H4 (cell line): ENCODE measurements at regions not wholly inside any gene's neighbourhood (a gene's known extent, or its start where the extent isn't known, plus 50 kb on each side); places are given as distances from the start of the nearest gene placed in this dataset.
A peak's percentile ranks its signal among the peaks of the same experiment; 100 is the strongest.

Source experiments
- DNase-seq: peaks from one replicate; pipeline ENCODE4 v3.0.0-alpha.2; 2015; ENCODE audit warnings: low spot score

DNA sequence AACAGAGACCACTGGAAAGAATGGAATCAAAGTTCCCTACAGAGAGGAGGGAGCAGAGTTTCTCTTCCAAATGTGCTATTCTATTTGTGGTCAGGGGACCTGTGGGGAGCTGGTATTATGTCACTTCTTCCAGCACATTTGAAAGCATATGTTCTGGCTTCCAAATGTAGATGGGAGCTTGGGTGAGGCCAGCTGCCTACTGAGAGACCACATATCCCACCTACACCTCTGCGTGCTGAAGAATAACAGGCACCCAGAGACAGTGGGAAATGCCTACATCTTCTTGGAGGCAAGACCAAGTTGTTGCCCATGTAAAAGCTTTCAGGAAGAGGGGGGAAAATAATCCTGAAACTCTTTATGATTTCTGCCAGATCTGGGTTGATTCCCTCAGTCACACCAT lies 286.8 kb upstream of the UMPS start:
- no peak for DNase-seq

DNA sequence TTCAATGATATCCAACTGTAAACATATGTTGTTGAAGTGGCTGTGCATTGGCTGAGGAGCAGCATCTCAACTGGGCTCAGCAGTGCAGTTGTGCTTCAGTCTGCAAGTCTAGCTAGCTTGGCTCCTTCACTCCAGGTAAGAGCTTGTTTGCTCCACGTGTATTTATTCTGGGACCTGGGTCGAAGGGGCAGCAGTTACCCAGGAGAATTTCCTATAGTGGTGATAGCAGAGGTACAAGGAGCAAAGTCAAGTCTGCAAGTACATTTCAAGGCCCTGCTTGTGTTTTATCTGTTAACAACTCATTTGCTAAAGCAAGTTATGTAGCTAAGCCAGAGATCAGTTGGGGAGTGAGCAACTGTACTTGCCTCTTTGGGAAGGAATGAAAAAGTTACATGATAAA lies 286.2 kb upstream of the UMPS start:
- no peak for DNase-seq

DNA sequence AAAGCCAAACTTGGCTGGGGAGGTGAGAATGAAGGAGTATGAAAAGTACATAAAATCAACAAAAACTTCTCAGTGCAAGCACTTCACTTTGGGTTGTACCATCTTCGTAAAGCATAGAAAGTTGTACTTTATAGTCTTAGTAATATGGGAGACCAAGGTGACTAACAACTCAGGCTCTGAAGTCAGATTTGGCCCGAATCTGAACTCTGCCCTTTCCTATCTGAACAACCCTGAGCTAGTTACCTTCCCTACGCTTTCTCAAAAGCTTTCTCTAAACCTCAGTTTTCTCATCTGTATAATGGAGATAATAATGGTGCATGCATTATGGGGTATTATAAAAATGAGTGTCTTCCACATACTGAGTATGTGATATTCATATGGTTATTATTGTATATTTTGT lies 285.4 kb upstream of the UMPS start:
- DNase-seq, result no peak

DNA sequence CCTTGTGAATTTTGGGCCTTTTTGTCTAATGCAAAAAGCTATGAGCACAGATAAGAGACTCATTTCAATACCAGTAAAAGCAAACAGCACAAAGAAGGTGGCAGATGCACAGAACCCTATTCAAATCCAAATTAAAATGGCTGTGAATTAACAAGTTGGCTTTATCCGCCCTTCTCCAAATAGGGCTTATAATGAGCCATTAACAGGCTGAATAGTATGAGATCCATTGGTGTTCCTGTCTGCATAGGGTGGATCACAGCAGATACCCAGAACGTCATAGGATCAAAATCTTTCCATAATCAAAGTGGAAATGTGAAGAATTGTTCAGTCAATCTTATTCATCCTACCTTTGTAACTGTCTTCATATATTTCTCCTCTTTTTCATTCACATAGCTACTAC lies 282.4 kb upstream of the UMPS start:
- no peak for DNase-seq

DNA sequence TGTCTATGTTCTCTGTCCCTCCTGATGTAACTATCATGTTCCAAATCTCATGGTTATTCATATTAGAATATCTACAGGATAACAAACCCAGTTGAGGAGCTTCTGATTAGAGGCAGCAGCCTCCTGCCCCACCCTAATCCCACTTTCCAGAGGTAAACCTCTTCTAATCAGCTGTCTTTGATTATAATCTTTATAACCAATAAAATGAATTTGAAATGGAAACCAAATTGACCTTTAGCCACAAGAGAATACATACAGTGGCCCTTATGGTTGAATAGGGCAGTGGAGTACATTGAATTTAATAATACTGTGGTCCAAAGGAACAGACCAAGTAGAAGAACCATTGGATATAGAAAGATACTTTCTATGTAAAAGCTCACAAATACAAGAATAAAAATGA lies 281.3 kb upstream of the UMPS start:
- no peak for DNase-seq

DNA sequence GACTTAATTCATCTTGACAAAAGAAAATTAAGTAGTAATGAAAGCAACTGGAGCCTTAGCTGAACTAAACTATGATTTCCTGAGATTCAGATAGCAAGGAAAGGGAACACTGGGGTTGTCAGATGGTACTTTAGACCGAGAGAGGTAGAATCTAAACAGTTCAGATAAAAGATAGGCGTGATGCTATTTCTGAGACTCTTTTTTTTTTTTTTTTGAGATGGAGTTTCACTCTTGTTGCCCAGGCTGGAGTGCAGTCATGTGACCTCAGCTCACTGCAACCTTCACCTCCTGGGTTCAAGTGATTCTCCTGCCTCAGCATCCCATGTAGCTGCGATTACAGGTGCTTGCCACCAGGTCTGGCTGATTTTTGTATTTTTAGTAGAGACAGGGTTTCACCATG lies 279.9 kb upstream of the UMPS start:
- DNase-seq, result no peak

DNA sequence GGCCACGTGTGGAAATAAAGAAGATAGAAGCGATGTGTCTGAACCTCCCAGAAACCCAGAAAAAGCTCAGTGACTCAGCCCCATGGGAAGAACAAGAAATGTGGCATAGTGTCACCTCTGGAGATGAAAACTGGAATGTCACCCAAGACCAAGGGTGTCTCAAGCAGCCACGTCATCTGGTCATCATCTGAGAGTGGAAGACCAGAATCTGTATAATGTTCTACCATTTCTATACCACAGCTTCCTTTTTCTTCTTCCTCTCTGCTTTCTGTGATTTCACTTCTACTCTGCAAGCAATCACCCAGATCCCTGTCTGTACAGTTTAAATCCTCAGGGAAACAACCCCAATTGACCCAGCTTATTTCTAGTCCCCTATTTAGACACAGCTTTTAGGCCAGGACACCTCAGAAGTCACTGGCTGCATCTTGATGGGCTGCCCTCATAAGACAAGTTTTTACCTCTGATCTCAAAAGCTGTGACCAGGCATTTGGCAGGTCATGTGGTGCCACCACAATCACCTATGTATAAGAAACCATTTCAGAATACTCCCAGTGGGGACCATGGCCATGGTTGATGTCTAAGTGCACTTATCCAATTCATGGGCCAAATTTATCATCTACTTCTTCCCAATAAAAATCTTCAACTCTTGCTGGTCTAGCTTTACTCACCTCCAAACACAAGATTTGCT lies 278.5 kb upstream of the UMPS start:
- DNase-seq, result no peak

DNA sequence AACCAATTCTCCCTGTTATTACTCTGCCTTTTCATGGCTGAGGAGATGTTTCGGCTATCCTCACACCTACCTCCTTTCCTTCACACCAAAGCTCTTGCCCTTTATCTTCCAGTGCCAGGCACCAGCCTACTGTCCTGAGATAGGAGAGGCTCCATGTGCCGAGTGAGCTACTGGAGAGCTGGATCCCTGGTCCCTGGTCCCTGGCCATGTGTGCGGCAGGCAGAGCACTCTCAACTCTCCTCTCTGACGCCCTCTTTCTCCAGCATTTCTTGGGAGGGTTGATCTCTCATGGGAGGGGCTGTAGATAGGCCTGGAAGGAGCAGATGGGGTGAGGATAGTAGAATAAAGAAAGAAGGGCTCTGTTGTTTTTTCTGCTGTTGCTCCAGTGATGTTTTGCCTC lies 277.1 kb upstream of the UMPS start:
- DNase-seq, result no peak

DNA sequence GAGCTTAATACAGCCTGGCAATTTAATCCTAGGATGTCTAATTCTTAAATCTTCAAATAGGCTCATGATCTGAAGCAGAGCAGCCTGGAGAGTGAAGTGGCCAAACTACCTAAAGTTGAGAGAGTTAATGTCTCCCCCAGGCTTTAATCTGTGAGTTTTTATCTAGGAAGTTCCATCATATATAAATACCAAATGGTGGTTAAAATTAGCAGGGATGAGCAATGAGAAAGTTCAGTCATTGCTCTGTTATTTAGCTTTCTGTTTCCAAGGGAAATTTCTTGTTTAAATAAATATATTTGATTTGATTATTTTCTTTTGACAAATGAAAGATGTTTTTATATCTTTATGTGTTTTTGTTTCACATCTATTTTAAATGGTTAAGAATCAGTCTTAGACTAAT lies 274.4 kb upstream of the UMPS start:
- no peak for DNase-seq

DNA sequence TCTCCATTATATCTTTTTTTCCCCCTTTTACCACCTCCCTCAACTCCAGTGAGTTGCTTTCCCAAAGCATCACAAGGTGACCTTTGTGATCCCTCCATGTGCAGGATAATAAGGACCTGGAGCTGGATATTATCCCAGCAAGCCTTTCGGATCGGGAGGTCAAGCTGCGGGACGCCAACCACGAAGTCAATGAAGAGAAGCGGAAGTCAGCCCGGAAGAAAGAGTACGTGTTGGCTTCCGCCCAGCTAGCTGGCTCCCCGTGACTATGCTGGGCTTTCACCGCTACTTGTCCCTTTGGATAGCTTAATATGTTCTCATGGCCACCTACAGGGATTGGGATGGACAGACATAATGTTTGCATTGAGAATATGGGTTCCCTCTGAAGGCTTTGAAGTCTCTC lies 273.7 kb upstream of the UMPS start:
- DNase-seq, result no peak

DNA sequence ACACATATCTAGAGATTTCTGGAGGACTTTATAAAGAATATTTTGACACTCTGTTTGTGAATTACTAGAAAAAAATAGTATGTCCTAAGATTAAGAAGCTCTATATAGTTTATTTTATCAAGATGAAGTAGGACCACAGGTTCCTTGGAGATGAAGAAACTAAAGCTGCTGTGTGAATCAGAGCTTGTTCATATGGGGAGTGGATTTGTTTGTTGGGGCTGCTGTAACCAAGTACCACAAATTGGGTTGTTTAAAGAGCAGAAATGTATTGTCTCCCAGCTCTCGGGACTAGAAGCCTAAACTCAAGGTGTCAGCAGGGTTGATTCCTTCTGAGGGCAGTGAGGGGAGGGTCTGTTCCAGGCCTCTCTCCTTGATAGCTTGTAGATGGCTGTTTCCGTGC lies 270.6 kb upstream of the UMPS start:
- DNase-seq, result no peak

DNA sequence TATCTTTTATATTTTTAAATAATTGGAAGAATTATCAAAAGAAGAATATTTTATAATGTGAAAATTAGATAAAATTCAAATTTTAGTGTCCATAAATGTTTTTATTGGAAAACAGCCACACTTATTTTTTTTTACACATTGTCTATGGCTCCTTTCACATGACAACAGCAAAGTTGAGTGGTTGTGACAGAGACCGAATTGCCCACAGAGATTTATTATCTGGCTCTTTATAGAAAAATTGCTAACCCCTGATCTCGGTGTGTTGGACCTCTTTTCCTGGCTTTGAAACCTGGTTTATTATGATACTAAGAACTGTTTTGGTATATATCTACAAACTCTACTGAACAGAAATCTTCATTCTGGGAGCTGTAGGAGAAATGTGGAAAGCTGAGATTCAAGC lies 269.1 kb upstream of the UMPS start:
- DNase-seq, result no peak

DNA sequence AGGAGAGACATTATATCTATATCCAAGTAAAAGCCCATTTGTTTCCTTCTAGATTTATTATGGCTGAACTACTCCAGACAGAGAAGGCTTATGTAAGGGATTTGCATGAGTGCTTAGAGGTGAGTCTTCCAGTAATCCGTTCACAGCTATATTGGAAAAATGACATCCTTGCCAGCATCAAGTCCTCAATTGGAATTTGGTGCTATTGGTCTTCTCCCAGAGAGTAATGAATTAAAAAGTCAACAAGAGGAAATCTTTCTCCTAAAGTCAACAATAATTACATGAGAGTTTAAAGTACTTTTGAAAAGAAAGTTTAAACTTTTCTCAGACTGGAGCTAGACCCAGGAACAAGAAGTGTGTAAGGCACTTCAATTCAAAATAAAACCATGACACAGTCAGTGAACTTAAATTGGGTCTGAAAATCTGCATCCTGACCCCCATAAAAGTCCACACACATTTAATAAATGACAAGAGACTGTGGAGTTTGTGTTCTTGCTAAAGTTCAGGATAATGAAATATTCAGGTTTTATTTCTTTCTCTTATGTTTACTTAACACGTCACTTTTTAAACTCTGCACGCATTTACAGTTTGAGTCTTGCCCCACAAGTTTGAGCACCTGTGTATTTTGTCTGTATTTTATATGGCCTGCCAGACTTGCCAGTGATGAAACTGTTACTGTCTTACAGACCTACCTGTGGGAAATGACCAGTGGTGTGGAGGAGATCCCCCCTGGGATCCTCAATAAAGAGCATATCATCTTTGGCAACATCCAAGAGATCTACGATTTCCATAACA lies 268.2 kb upstream of the UMPS start:
- DNase-seq, result no peak

DNA sequence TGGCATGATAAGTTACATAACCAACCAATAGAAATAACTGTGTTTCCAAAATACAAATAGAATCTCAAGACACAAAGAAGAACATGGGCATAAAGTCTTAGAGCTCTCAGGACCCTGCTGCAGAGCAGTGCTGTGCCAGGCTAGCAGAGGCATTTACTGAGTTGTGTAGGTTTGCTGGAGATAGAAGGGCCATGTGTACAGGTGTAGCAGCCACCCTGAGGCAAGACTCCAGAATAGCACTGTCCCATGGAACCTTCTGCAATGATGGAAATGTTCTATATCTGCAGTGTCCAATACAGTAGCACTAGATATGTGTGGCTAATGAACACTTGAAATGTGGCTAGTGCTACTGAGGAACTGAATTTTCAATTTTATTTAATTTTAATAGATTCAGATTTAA lies 267.0 kb upstream of the UMPS start:
- no peak for DNase-seq

DNA sequence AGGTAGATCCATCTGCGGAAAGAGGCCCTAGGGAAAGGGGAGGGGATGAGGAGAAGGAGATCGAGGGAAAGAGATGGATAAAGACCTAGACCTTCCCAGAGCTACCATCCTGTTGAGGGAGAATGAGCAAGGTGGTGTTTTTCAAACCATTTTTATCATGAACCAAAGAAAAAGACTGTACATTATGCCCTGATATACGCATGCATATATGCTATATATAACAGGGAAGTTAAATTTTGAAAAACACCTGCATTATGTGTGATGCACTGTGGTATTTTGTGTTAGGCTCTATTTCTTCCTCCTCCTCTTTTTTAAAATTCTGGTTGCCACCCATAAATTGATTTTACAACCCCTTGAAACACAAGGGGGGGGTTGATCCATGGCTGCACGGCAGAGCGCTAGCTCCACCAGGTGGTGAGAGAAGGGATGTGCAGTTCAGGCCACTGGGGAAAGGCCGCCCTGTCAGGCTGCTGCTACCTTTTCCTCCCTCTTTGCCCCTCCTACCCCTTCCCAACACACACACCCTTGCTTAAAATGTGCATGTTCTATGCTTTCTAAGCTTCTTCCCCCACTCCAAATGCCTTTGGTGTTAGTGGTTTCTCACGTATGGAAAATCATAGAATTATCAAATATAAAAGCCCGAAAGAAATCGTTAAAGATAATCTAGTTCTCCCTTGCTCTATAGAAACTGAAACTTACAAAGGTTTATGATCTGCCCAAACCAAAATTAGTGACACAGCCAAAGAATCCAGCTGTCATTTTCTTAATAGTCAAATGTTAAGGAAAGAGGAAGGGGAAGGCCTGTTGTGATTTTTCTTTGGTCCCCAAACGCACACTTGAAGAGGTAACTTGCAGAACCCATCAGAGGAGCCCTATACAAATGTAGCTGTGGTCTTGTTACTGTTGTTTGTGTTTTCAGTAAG lies 262.0 kb upstream of the UMPS start:
- peak; percentile 50 for DNase-seq

DNA sequence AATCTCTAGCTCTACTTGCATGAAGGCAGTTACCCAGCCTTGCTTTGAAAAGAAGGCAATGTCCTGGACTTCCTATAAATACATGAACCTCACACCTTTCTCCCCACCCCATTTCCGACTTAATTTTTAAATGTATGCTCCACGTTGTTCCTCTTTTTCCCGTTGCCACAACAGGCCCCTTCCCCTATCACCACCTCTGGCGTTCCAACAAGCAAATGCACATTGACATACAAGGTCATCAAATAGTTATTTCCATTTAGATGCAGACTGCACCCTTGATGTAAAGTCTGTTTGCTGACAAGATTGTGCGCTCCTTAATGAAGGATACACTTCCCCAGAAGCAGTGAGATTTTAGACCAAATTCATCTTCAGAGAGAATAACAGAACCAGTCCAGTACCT lies 260.7 kb upstream of the UMPS start:
- no peak for DNase-seq

DNA sequence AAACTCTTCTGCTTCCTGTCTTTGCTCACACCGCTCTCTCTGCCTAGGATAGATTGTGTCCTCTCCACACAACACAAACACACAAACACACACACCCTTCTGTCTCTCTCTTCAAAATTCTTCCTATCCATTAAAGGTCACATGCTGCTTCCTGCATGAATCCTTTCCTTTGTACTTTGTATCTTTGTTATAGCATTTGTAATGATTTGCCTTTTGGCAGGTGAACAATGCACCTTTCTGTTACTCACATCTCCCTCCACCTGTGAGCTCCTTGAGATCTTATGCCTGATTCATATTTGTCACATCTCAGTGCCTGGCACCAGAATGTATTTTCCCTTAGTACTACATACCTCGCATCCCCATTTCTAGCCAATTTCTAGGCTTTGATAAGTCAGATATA lies 251.4 kb upstream of the UMPS start:
- no peak for DNase-seq

DNA sequence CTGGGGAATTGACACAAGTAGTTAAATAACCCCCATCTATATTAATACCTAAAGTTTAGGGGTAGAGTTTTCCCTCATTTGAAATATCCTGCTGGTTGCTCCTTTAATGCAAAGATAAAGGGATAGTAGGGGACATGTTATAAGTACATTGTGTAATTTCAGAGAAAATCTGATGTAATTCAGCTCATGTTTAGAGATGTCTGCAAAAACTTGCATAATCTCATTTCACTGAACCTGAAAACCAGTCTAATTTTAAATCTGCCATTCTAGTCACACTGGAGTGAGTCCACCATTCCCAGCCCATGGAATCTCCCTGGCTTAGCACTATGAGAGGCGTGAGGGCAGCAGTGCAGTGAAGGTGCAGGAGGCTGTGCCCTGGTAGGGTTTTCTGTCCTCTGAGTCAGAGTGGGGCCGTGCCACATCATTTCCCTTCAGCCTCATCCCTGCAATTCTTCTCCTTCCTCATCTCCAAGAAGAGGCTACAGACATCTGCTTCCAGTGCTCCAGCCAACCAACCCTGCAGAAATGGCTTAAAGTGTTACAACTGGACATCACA lies 246.3 kb upstream of the UMPS start:
- DNase-seq, result no peak

DNA sequence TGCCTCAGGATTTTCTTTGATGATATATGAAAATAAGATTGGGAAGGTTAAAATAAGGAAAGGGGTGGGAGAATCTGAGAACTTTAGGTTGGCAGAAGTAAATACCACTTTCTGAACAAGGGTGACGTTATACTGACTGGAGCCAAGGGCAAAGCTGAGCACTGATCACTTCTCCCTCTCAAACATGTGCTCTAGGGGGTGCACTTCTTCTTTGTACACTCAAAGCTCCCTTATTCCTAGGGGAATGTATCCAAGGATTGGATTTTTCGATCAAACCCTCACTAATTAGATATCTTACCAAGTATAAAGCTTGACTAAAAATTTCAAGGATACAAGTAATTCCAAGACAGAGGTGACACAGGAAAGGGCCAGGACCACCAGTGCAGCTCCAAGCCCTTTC lies 243.9 kb upstream of the UMPS start:
- DNase-seq, result no peak

DNA sequence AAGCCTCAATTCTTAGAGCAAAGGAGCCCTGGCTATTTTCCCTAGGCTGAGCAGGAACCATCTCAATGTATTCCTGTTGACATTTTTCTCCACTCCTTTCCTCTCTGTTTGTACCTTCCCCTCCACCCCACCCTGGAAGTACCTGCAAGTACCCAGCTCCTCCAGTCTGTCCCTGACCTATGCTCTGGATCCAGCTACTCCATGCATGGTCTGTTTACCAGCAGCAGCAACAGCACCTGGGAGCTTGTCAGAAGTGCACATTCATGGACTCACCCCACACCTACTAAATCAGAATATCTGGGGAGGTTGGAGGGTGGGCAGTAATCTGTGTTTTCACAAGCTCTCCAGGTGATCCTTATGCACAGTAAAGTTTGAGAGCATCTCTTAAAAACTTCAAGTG lies 240.7 kb upstream of the UMPS start:
- DNase-seq, result no peak

DNA sequence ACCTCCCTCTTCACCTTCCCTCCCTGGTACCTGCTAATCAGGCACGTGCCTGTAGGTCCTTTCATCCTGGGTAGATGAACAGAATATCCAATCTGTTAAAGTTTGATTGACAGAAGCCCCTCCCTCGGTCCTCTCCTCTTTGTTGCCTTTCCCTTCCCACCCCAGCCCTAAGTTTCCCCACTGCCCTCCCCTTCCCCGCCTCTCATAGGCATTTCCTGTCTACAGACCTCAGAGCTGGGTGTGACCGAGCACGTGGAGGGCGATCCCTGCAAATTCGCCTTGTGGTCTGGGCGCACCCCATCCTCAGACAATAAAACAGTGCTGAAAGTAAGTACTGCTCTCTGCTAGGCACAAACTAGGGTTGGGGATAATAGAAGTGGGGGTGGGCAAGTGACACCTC lies 239.2 kb upstream of the UMPS start:
- no peak for DNase-seq

DNA sequence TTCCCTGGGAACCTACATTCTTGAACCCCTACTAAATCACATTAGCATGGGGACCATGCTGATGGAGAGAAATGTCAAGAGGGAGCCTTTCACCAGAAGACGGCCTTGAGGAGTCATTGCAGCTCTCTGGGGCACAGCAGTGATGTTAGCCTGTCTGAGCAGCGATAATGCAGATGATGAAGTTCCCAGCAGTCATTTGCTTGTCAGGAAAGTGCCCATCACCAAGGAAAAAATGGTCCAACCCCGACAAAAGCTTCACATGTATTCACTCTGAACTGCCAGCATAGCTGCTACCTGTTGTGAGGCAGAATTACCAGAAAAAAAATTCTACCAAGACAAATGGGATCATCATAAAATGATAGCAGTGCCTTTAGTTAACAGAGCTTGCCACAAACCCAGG lies 238.4 kb upstream of the UMPS start:
- DNase-seq, result no peak
